ENCODE measurements at regions not wholly inside any gene's neighbourhood (a gene's known extent, or its start where the extent isn't known, plus 50 kb on each side); places are given as distances from the start of the nearest gene placed in this dataset.

DNA sequence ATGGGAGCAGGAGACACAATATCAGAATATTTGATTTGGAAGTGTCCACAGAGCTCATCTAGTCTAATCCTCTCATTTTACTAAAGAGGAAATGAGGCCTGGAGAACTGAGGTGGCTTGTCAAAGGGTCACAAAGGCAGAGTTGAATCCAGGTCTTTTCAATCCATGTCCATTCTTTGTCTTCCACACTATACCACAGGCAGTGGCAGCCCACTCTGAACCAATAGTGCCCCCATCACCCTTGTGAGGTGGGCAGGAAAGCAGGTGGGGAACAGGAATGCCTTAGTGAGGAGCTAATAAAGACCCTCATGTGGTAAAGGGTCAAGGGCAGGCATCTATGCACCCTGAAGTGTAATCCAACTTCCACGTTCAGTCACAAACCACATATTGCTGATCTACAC is 134.8 kb upstream of the EGLN3 start:
- Histone ChIP-seq H3K36me3 (ENCODE audit: control insufficient read depth in 2 of 2, extremely low read depth in 1 of 2, insufficient read depth in 2 of 2, low read length in 2 of 2) (no peaks in the 10 kb centered on the region), H3K27me3 (ENCODE audit: control insufficient read depth, extremely low read depth, insufficient read depth, low read length) (no peaks in the 10 kb centered on the region), H3K4me2 (ENCODE audit: control insufficient read depth, extremely low read depth, insufficient read depth, low read depth, low read length) (no peak overlapping the region), H3K4me3 (ENCODE audit: control insufficient read depth in 2 of 3, extremely low read depth in 1 of 3, insufficient read depth in 2 of 3, low read depth in 1 of 3, low read length in 3 of 3) (no peak overlapping the region), H2AFZ (ENCODE audit: control insufficient read depth, low read length) (no peak overlapping the region), H3K27ac (ENCODE audit: control insufficient read depth, insufficient read depth, low read length) (no peak overlapping the region), H3K9ac (ENCODE audit: control insufficient read depth, extremely low read depth, insufficient read depth, low read length) (no peak overlapping the region), H3K4me1 (ENCODE audit: control insufficient read depth, extremely low read depth, insufficient read depth, low read length) (peaks cover 19% of the 10 kb centered on the region), H3K79me2 (ENCODE audit: control insufficient read depth, insufficient read depth, low read length) (no peaks in the 10 kb centered on the region), H4K20me1 (ENCODE audit: control insufficient read depth, extremely low read depth, insufficient read depth, low read length) (no peaks in the 10 kb centered on the region), H3K9me3 (ENCODE audit: control insufficient read depth, low read depth, low read length) (peaks cover 3% of the 10 kb centered on the region), H3K9me1 (ENCODE audit: control insufficient read depth, extremely low read depth, insufficient read depth, low read length) (no peaks in the 10 kb centered on the region)
- DNase-seq (ENCODE audit: low read depth, low spot score) (no peak), FAIRE-seq (no peak)
- dilution Hi-C loops (cut with MboI; ENCODE audit: extremely low pct_ligation_motif_present, low sequenced_read_pairs): no loop called here
- TF ChIP-seq, protein P1, sequence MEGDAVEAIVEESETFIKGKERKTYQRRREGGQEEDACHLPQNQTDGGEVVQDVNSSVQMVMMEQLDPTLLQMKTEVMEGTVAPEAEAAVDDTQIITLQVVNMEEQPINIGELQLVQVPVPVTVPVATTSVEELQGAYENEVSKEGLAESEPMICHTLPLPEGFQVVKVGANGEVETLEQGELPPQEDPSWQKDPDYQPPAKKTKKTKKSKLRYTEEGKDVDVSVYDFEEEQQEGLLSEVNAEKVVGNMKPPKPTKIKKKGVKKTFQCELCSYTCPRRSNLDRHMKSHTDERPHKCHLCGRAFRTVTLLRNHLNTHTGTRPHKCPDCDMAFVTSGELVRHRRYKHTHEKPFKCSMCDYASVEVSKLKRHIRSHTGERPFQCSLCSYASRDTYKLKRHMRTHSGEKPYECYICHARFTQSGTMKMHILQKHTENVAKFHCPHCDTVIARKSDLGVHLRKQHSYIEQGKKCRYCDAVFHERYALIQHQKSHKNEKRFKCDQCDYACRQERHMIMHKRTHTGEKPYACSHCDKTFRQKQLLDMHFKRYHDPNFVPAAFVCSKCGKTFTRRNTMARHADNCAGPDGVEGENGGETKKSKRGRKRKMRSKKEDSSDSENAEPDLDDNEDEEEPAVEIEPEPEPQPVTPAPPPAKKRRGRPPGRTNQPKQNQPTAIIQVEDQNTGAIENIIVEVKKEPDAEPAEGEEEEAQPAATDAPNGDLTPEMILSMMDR (optimal IDR thresholded peaks at IDR 0.05 in 1 of 3, IDR thresholded peaks at IDR 0.05 in 1 of 3, conservative IDR thresholded peaks at IDR 0.05 in 1 of 3; ENCODE audit: extremely low read depth in 1 of 3, insufficient read depth in 2 of 3, low read length in 3 of 3): no peak
- TF ChIP-seq EZH2 (IDR thresholded peaks at IDR 0.05; ENCODE audit: low read length): no peak

DNA sequence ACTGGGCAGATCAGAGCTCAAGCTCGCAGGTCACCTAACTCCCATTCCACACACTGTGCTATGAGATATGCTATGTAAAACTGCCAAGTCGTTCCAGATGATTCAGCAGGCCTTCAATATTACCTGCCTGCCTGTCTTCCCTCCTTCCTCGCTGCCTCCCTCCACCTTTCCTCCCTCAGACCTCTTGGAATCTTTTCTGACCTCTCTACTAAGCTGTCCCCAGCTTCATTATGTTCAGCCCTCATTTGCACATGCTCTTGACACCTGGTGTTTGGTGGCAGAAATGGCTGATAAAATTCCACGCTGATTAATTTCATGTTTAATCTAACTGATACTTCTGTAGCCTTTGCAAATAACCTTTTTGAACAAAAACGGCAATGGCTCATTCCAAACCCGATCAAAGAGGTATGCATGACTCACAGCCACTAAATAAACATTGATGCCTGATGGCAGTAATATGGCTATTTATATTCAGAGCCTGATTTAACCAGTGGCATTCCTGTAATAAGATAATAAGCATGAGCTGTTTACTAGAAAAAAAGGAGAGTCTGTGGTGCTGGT is 130.8 kb upstream of the EGLN3 start:
- H3K4me2 ChIP-seq (ENCODE audit: control insufficient read depth, extremely low read depth, insufficient read depth, low read depth, low read length): peak overlapping the region; percentile 73
- no peak overlapping the region for H2AFZ ChIP-seq (ENCODE audit: control insufficient read depth, low read length)
- FAIRE-seq (peak; percentile 94), DNase-seq (ENCODE audit: low read depth, low spot score) (no peak)
- H3K4me1 ChIP-seq (ENCODE audit: control insufficient read depth, extremely low read depth, insufficient read depth, low read length): peaks cover 19% of the 10 kb centered on the region
- TF ChIP-seq, protein P1 (optimal IDR thresholded peaks at IDR 0.05 in 1 of 3, IDR thresholded peaks at IDR 0.05 in 1 of 3, conservative IDR thresholded peaks at IDR 0.05 in 1 of 3; ENCODE audit: extremely low read depth in 1 of 3, insufficient read depth in 2 of 3, low read length in 3 of 3): no peak
- TF ChIP-seq EZH2 (IDR thresholded peaks at IDR 0.05; ENCODE audit: low read length): no peak
- H3K79me2 ChIP-seq (ENCODE audit: control insufficient read depth, insufficient read depth, low read length): no peaks in the 10 kb centered on the region
- no peaks in the 10 kb centered on the region for H3K9me1 ChIP-seq (ENCODE audit: control insufficient read depth, extremely low read depth, insufficient read depth, low read length)
- peak overlapping the region in 1 of 3 experiments; percentile 30 for H3K4me3 ChIP-seq (ENCODE audit: control insufficient read depth in 2 of 3, extremely low read depth in 1 of 3, insufficient read depth in 2 of 3, low read depth in 1 of 3, low read length in 3 of 3)
- peak overlapping the region; percentile 52 for H3K27ac ChIP-seq (ENCODE audit: control insufficient read depth, insufficient read depth, low read length)
- dilution Hi-C loops (cut with MboI; ENCODE audit: extremely low pct_ligation_motif_present, low sequenced_read_pairs): no loop called here
- no peaks in the 10 kb centered on the region for H3K27me3 ChIP-seq (ENCODE audit: control insufficient read depth, extremely low read depth, insufficient read depth, low read length)
- H4K20me1 ChIP-seq (ENCODE audit: control insufficient read depth, extremely low read depth, insufficient read depth, low read length): no peaks in the 10 kb centered on the region
- no peaks in the 10 kb centered on the region for H3K9me3 ChIP-seq (ENCODE audit: control insufficient read depth, low read depth, low read length)
- peak overlapping the region; percentile 19 for H3K9ac ChIP-seq (ENCODE audit: control insufficient read depth, extremely low read depth, insufficient read depth, low read length)
- H3K36me3 ChIP-seq (ENCODE audit: control insufficient read depth in 2 of 2, extremely low read depth in 1 of 2, insufficient read depth in 2 of 2, low read length in 2 of 2): no peaks in the 10 kb centered on the region

All from keratinocyte (primary cell).